ENCODE measurements at regions not wholly inside any gene's neighbourhood (a gene's known extent, or its start where the extent isn't known, plus 50 kb on each side); places are given as distances from the start of the nearest gene placed in this dataset.

DNA sequence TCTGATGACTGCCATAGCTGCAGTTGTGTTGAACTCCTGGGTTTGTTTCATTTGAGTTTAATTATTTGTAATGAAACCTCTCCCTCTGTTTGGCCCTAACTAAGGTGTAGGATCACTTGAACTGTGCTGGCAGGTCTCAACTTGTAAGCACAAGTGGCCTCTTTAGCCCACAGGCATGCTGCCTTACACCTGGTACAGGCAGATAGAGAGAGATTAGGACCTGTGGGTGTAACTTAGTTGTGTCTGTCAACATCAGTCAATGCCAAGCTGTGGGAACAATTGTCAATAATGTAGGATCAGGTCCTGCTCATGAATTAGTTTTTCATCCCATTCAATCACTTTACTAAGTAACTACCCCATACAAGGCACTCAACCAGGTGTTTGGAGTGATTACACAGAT, 263.0 kb upstream of the G2E3 start:
- TF ChIP-seq, protein P1, sequence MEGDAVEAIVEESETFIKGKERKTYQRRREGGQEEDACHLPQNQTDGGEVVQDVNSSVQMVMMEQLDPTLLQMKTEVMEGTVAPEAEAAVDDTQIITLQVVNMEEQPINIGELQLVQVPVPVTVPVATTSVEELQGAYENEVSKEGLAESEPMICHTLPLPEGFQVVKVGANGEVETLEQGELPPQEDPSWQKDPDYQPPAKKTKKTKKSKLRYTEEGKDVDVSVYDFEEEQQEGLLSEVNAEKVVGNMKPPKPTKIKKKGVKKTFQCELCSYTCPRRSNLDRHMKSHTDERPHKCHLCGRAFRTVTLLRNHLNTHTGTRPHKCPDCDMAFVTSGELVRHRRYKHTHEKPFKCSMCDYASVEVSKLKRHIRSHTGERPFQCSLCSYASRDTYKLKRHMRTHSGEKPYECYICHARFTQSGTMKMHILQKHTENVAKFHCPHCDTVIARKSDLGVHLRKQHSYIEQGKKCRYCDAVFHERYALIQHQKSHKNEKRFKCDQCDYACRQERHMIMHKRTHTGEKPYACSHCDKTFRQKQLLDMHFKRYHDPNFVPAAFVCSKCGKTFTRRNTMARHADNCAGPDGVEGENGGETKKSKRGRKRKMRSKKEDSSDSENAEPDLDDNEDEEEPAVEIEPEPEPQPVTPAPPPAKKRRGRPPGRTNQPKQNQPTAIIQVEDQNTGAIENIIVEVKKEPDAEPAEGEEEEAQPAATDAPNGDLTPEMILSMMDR (IDR thresholded peaks at IDR 0.05; ENCODE audit: low read depth, low read length) = no peak

DNA sequence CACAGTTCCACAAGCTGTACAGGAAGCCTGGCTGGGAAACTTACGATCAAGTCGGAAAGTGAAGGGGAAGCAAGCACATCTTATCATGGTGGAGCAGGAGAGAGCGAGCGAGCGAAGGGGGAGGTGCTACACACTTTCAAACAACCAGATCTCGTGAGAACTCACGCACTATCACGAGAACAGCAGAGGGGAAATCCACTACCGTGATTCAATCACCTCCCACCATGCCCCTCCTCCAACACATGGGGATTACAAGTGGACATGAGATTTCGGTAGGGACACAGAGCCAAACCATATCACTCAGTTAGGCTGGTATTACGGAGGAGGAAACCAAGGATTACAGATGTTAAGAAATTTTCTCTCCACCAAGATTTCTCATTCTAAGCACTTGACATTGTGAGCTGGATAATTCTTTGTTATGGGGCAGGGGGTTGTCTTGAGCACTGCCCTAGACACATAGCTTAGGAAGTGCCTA, 262.0 kb upstream of the G2E3 start:
- no peak overlapping the region for H3K27ac ChIP-seq
- TF ChIP-seq, protein P1 (IDR thresholded peaks at IDR 0.05; ENCODE audit: low read depth, low read length) = no peak
- DNase-seq (ENCODE audit: low read depth in 1 of 2, low spot score in 1 of 2) = no peak

More for the DNA sequence above, 263.0 kb upstream of the G2E3 start:
- H3K9me3 ChIP-seq (ENCODE audit: low read depth) = no peaks in the 10 kb centered on the region
- H3K4me1 ChIP-seq (ENCODE audit: low read depth) = peaks cover 23% of the 10 kb centered on the region
- peak in 1 of 2 donors; percentile 33 for DNase-seq (ENCODE audit: low read depth in 1 of 2, low spot score in 1 of 2)
- H3K27ac ChIP-seq = no peak overlapping the region
- no peaks in the 10 kb centered on the region for H3K36me3 ChIP-seq
- no peaks in the 10 kb centered on the region for H3K27me3 ChIP-seq
- no peak overlapping the region for H3K4me3 ChIP-seq

DNA sequence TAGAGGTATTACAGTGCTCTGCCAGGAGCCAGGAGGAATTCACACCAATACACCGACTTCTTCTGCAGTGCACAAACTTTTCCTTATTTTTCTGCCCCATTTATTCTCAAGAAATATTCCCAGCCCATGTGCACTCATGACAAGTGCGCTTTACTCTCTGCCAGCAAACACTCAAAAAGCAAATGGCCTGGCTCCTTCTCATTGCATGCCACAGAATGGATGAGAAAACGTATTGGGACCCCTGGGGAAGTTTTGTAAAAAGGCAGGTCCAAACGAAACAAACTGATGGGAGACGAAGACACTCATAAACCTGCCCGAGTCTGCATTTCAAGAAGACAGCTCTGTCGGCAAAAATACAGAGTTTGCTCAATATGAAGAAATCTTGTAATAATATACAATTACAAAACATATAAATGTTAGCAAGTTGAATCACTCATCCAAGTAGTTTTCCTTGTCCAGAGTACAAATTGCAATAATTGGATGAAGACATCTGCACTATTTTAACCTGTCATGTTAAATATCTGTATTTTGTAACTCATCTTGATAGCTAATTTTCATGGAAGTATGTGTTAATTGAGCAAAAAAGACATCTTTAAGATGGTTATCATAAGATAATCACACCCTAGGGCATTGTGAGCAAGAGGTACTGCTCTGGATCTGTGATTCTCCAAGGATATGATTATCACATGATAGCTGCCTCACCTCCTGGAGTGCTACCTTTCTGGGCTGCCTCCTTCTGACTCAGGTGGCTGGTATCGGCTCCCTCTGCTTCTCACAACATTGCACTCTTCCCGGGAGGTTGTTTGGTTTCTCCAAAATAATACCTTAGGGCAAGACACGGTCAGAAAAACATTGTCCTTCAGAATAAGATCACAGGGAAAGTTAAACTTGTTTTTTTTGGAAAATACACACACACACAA, 260.8 kb upstream of the G2E3 start:
- no peak for DNase-seq (ENCODE audit: low read depth in 1 of 2, low spot score in 1 of 2)
- H3K4me3 ChIP-seq = no peak overlapping the region
- H3K36me3 ChIP-seq = no peaks in the 10 kb centered on the region
- no peak overlapping the region for H3K27ac ChIP-seq
- peaks cover 23% of the 10 kb centered on the region for H3K4me1 ChIP-seq (ENCODE audit: low read depth)
- H3K27me3 ChIP-seq = no peaks in the 10 kb centered on the region
- no peaks in the 10 kb centered on the region for H3K9me3 ChIP-seq (ENCODE audit: low read depth)
- TF ChIP-seq, protein P1 (IDR thresholded peaks at IDR 0.05; ENCODE audit: low read depth, low read length) = no peak

More for the DNA sequence above, 262.0 kb upstream of the G2E3 start:
- Histone ChIP-seq H3K36me3 (no peaks in the 10 kb centered on the region), H3K4me1 (ENCODE audit: low read depth) (peaks cover 23% of the 10 kb centered on the region), H3K9me3 (ENCODE audit: low read depth) (no peaks in the 10 kb centered on the region), H3K4me3 (no peak overlapping the region), H3K27me3 (no peaks in the 10 kb centered on the region)

DNA sequence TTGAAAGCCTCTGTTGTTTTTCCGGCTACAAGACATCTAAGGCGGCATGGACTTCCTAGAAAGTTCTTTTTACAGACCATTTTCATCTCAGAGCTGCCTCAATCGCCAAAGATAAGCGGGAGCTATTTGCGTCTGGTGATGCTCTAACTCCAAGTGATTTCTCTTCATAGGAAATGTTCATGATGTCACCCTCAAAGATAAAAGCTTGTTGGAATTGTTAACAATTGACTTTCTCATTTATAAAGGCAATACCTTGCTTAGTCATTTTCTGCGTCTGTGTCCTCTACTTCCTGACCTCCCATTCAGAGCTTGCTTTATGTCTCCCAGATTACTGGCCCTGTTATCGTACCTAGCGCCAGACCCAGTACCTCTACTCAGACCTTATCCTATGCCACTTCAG, 259.0 kb upstream of the G2E3 start:
- Histone ChIP-seq H3K27ac (no peak overlapping the region), H3K4me1 (ENCODE audit: low read depth) (peaks cover 23% of the 10 kb centered on the region), H3K4me3 (no peak overlapping the region), H3K36me3 (no peaks in the 10 kb centered on the region), H3K9me3 (ENCODE audit: low read depth) (no peaks in the 10 kb centered on the region), H3K27me3 (no peaks in the 10 kb centered on the region)
- DNase-seq (ENCODE audit: low read depth in 1 of 2, low spot score in 1 of 2) = peak; percentile 34 to 40
- TF ChIP-seq, protein P1 (IDR thresholded peaks at IDR 0.05; ENCODE audit: low read depth, low read length) = no peak

DNA sequence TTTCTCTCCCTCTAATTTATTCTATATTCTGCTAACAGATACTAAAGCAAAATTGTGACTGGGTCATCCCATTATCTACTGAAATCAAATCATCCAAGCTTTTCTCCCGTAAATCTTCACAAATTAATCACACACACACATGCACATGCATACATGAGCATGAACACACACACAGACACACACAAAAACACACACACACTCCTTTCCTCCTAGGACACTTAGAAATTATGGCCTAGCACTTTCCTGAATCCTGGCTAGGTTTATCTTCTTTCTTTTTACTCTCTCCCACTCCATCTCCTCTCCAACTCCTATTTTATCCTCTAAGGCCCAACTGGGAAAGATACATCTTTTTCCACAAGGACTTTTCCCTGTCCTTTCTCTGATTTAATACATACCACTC, 255.6 kb upstream of the G2E3 start:
- H3K27ac ChIP-seq = no peak overlapping the region
- no peak overlapping the region for H3K4me3 ChIP-seq
- DNase-seq (ENCODE audit: low read depth in 1 of 2, low spot score in 1 of 2) = no peak
- no peaks in the 10 kb centered on the region for H3K36me3 ChIP-seq
- no peaks in the 10 kb centered on the region for H3K27me3 ChIP-seq
- TF ChIP-seq, protein P1 (IDR thresholded peaks at IDR 0.05; ENCODE audit: low read depth, low read length) = no peak
- H3K4me1 ChIP-seq (ENCODE audit: low read depth) = peaks cover 18% of the 10 kb centered on the region
- no peaks in the 10 kb centered on the region for H3K9me3 ChIP-seq (ENCODE audit: low read depth)
